WTC11 (cell line): ENCODE measurements at regions not wholly inside any gene's neighbourhood (a gene's known extent, or its start where the extent isn't known, plus 50 kb on each side); places are given as distances from the start of the nearest gene placed in this dataset.

Experiments used
- ESRRA ChIP-seq: sonication (generic); formaldehyde crosslinking; IDR thresholded peaks from 2 replicates; pipeline ENCODE4 v1.8.1; 2022; ENCODE audit warnings: mild to moderate bottlenecking, missing genetic modification reagents, borderline replicate concordance
- ETV6 ChIP-seq: sonication (generic); formaldehyde crosslinking; IDR thresholded peaks from 2 replicates; pipeline ENCODE4 v1.8.1; 2022; ENCODE audit warnings: mild to moderate bottlenecking, missing genetic modification reagents
- FOXJ3 ChIP-seq: sonication (generic); formaldehyde crosslinking; IDR thresholded peaks from 2 replicates; pipeline ENCODE4 v1.9.0; 2021; ENCODE audit warnings: missing genetic modification reagents, mild to moderate bottlenecking, borderline replicate concordance
- IRF2 ChIP-seq: sonication (generic); formaldehyde crosslinking; IDR thresholded peaks from 2 replicates; pipeline ENCODE4 v1.8.0; 2022; ENCODE audit warnings: low read depth, missing genetic modification reagents, borderline replicate concordance
- JUN ChIP-seq: sonication (generic); formaldehyde crosslinking; IDR thresholded peaks from 2 replicates; pipeline ENCODE4 v1.8.0; 2023; ENCODE audit warnings: mild to moderate bottlenecking, missing genetic modification reagents
- NR2C2 ChIP-seq: sonication (generic); formaldehyde crosslinking; IDR thresholded peaks from 2 replicates; pipeline ENCODE4 v1.8.0; 2022; ENCODE audit warnings: mild to moderate bottlenecking, missing genetic modification reagents
- NR3C1 ChIP-seq: sonication (generic); formaldehyde crosslinking; conservative IDR thresholded peaks from 2 replicates; pipeline ENCODE4 v1.8.1; 2023; ENCODE audit warnings: low read depth, mild to moderate bottlenecking, missing genetic modification reagents
- RELA ChIP-seq: sonication (generic); formaldehyde crosslinking; IDR thresholded peaks from 2 replicates; pipeline ENCODE4 v1.8.1; 2022; ENCODE audit warnings: missing genetic modification reagents, mild to moderate bottlenecking, borderline replicate concordance
- SP1 ChIP-seq: sonication (generic); formaldehyde crosslinking; conservative IDR thresholded peaks from 2 replicates; pipeline ENCODE4 v1.8.1; 2022; ENCODE audit warnings: missing genetic modification reagents
- TP53 ChIP-seq: sonication (generic); formaldehyde crosslinking; IDR thresholded peaks from 2 replicates; pipeline ENCODE4 v1.8.1; 2023; ENCODE audit warnings: mild to moderate bottlenecking, missing genetic modification reagents
- TF ChIP-seq, protein P1 (sequence below): fragments of 200-600 bp; IDR thresholded peaks from 2 replicates; pipeline ENCODE4 v1.8.0; 2022; ENCODE audit warnings: antibody characterized with exemption
- TF ChIP-seq, protein P2 (sequence below): sonication (generic); formaldehyde crosslinking; IDR thresholded peaks from 2 replicates; pipeline ENCODE4 v1.8.0; 2022; ENCODE audit warnings: mild to moderate bottlenecking, missing genetic modification reagents
- TF ChIP-seq, protein P3 (sequence below): sonication (generic); formaldehyde crosslinking; IDR thresholded peaks from 2 replicates; pipeline ENCODE4 v1.8.0; 2022; ENCODE audit warnings: missing genetic modification reagents
- TF ChIP-seq, protein P4 (sequence below): sonication (generic); formaldehyde crosslinking; conservative IDR thresholded peaks from 2 replicates; pipeline ENCODE4 v1.8.1; 2022; ENCODE audit warnings: mild to moderate bottlenecking, missing genetic modification reagents

DNA sequence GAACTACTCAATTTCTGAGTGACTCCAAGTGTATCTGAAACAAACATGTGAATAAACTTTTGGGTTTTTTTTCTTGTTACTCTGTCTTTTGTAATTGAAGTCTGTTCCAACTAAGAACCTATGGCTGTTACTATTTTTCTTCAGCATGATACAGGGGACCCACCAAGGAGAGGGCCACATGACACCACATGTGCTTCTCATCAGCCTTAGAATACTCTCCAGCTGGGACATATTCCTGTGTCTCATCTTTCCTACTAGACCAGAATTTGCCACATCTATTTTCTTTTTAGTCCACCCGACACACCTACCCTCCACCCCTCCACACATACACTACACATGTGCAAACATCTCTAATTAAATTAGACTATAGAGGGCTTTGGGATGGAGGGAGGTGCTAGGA lies 191.7 kb upstream of the NDUFV2 start:
- TF ChIP-seq, protein P1, sequence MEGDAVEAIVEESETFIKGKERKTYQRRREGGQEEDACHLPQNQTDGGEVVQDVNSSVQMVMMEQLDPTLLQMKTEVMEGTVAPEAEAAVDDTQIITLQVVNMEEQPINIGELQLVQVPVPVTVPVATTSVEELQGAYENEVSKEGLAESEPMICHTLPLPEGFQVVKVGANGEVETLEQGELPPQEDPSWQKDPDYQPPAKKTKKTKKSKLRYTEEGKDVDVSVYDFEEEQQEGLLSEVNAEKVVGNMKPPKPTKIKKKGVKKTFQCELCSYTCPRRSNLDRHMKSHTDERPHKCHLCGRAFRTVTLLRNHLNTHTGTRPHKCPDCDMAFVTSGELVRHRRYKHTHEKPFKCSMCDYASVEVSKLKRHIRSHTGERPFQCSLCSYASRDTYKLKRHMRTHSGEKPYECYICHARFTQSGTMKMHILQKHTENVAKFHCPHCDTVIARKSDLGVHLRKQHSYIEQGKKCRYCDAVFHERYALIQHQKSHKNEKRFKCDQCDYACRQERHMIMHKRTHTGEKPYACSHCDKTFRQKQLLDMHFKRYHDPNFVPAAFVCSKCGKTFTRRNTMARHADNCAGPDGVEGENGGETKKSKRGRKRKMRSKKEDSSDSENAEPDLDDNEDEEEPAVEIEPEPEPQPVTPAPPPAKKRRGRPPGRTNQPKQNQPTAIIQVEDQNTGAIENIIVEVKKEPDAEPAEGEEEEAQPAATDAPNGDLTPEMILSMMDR: no peak
- TF ChIP-seq SP1 (CRISPR knock-in tag) (no peak), ESRRA (CRISPR knock-in tag) (no peak), NR3C1 (no peak), TP53 (no peak), RELA (no peak), IRF2 (no peak), NR2C2 (CRISPR knock-in tag) (no peak), ETV6 (no peak), FOXJ3 (CRISPR knock-in tag) (no peak), JUN (CRISPR knock-in tag) (no peak)
- TF ChIP-seq, protein P2, sequence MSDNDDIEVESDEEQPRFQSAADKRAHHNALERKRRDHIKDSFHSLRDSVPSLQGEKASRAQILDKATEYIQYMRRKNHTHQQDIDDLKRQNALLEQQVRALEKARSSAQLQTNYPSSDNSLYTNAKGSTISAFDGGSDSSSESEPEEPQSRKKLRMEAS: no peak
- TF ChIP-seq, protein P3, sequence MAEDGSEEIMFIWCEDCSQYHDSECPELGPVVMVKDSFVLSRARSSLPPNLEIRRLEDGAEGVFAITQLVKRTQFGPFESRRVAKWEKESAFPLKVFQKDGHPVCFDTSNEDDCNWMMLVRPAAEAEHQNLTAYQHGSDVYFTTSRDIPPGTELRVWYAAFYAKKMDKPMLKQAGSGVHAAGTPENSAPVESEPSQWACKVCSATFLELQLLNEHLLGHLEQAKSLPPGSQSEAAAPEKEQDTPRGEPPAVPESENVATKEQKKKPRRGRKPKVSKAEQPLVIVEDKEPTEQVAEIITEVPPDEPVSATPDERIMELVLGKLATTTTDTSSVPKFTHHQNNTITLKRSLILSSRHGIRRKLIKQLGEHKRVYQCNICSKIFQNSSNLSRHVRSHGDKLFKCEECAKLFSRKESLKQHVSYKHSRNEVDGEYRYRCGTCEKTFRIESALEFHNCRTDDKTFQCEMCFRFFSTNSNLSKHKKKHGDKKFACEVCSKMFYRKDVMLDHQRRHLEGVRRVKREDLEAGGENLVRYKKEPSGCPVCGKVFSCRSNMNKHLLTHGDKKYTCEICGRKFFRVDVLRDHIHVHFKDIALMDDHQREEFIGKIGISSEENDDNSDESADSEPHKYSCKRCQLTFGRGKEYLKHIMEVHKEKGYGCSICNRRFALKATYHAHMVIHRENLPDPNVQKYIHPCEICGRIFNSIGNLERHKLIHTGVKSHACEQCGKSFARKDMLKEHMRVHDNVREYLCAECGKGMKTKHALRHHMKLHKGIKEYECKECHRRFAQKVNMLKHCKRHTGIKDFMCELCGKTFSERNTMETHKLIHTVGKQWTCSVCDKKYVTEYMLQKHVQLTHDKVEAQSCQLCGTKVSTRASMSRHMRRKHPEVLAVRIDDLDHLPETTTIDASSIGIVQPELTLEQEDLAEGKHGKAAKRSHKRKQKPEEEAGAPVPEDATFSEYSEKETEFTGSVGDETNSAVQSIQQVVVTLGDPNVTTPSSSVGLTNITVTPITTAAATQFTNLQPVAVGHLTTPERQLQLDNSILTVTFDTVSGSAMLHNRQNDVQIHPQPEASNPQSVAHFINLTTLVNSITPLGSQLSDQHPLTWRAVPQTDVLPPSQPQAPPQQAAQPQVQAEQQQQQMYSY: no peak
- TF ChIP-seq, protein P4, sequence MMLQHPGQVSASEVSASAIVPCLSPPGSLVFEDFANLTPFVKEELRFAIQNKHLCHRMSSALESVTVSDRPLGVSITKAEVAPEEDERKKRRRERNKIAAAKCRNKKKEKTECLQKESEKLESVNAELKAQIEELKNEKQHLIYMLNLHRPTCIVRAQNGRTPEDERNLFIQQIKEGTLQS (CRISPR knock-in tag): no peak
